ENCODE measurements at regions not wholly inside any gene's neighbourhood (a gene's known extent, or its start where the extent isn't known, plus 50 kb on each side); places are given as distances from the start of the nearest gene placed in this dataset.

DNA sequence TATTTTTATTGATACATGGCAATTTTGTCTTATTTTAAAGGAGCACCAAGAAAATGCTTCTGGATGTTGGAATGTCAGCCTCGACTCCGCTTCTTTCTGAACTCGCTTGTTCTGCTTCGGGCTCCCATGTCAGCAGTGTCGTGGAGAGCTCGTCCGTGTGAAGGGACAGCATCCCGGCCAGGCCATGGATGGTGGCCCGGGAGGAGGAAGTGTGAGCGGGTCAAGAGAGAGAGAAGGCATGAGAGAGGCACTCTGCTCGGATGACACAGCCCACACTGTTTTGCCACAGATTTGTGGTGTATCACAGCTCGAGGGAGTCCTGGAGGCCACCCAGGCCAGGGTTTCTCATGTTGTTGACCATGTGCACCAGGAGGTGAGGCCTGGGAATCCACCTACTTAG lies 107.0 kb downstream of the TRAPPC11 start:
- TF ChIP-seq EZH2 (IDR thresholded peaks at IDR 0.05; ENCODE audit: low read length): no peak
- TF ChIP-seq, protein P1, sequence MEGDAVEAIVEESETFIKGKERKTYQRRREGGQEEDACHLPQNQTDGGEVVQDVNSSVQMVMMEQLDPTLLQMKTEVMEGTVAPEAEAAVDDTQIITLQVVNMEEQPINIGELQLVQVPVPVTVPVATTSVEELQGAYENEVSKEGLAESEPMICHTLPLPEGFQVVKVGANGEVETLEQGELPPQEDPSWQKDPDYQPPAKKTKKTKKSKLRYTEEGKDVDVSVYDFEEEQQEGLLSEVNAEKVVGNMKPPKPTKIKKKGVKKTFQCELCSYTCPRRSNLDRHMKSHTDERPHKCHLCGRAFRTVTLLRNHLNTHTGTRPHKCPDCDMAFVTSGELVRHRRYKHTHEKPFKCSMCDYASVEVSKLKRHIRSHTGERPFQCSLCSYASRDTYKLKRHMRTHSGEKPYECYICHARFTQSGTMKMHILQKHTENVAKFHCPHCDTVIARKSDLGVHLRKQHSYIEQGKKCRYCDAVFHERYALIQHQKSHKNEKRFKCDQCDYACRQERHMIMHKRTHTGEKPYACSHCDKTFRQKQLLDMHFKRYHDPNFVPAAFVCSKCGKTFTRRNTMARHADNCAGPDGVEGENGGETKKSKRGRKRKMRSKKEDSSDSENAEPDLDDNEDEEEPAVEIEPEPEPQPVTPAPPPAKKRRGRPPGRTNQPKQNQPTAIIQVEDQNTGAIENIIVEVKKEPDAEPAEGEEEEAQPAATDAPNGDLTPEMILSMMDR (optimal IDR thresholded peaks at IDR 0.05 in 1 of 3, IDR thresholded peaks at IDR 0.05 in 1 of 3, conservative IDR thresholded peaks at IDR 0.05 in 1 of 3; ENCODE audit: extremely low read depth in 1 of 3, insufficient read depth in 2 of 3, low read length in 3 of 3): no peak

All from keratinocyte (primary cell).